B cell (primary cell): ENCODE measurements at regions not wholly inside any gene's neighbourhood (a gene's known extent, or its start where the extent isn't known, plus 50 kb on each side); places are given as distances from the start of the nearest gene placed in this dataset.

ENCODE experiments used
- EZH2 ChIP-seq: IDR thresholded peaks from 2 replicates; pipeline ENCODE4 v1.6.1; 2012; ENCODE audit warnings: borderline replicate concordance, low read depth, mild to moderate bottlenecking, moderate library complexity, low read length; ENCODE audit not compliant: insufficient read depth, poor library complexity, severe bottlenecking
- TF ChIP-seq, protein P1 (sequence below): fragments of 200-600 bp; IDR thresholded peaks from one replicate; pipeline ENCODE4 v1.8.0; 2022; ENCODE audit warnings: antibody characterized with exemption, mild to moderate bottlenecking

DNA sequence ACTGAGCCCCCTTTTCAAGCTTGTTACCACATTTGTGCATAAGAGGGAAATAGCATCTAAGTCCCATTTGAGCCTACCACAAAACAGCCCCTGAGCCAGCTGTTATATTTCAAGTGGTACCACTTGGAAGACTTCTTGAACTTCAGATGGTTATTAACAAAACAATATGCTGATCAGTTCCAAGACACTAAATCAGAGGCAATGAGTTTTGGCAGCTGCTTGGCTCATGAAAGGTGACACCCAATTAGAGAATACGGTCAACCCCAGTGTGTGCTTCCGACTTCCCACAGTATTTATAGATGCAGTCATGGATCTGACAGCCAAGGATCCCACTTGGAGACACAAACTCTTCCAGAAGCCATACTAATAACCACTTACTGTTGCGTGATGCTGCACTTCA, 469.6 kb upstream of the PPP2R3A start:
- TF ChIP-seq, protein P1, sequence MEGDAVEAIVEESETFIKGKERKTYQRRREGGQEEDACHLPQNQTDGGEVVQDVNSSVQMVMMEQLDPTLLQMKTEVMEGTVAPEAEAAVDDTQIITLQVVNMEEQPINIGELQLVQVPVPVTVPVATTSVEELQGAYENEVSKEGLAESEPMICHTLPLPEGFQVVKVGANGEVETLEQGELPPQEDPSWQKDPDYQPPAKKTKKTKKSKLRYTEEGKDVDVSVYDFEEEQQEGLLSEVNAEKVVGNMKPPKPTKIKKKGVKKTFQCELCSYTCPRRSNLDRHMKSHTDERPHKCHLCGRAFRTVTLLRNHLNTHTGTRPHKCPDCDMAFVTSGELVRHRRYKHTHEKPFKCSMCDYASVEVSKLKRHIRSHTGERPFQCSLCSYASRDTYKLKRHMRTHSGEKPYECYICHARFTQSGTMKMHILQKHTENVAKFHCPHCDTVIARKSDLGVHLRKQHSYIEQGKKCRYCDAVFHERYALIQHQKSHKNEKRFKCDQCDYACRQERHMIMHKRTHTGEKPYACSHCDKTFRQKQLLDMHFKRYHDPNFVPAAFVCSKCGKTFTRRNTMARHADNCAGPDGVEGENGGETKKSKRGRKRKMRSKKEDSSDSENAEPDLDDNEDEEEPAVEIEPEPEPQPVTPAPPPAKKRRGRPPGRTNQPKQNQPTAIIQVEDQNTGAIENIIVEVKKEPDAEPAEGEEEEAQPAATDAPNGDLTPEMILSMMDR = no peak
- no peak for TF ChIP-seq EZH2
